Liver (tissue), 8 donors: ENCODE measurements at regions not wholly inside any gene's neighbourhood (a gene's known extent, or its start where the extent isn't known, plus 50 kb on each side); places are given as distances from the start of the nearest gene placed in this dataset.

ENCODE experiments used
- DNase-seq: peaks from one replicate; pipeline ENCODE4 v3.0.0-alpha.2; 2017; ENCODE audit warnings: low spot score
- H3K27ac ChIP-seq, 2 donors: one replicate each; pipeline ENCODE4 v1.7.0; 2013; ENCODE audit warnings: inconsistent platforms in 2 of 2, low read length in 2 of 2, control low read depth in 1 of 2, low read depth in 1 of 2, mild to moderate bottlenecking in 1 of 2
- H3K27me3 ChIP-seq, 4 donors: one replicate each; pipeline versions ENCODE4 v1.6.1 to v1.7.0; 2013; ENCODE audit warnings: low read length in 3 of 4, inconsistent platforms in 1 of 4, mild to moderate bottlenecking in 1 of 4, moderate library complexity in 1 of 4; ENCODE audit not compliant: control insufficient read depth in 4 of 4, insufficient read depth in 4 of 4
- H3K36me3 ChIP-seq, 4 donors: one replicate each; pipeline versions ENCODE4 v1.6.1 to v1.7.0; 2013; ENCODE audit warnings: low read length in 3 of 4, mild to moderate bottlenecking in 3 of 4, low read depth in 1 of 4, moderate library complexity in 1 of 4; ENCODE audit not compliant: control insufficient read depth in 4 of 4, insufficient read depth in 3 of 4
- H3K4me1 ChIP-seq, 4 donors: one replicate each; pipeline versions ENCODE4 v1.6.1 to v1.7.0; 2013; ENCODE audit warnings: low read length in 3 of 4, mild to moderate bottlenecking in 3 of 4, moderate library complexity in 1 of 4; ENCODE audit not compliant: control insufficient read depth in 4 of 4, insufficient read depth in 4 of 4
- H3K4me3 ChIP-seq, 3 donors: one replicate each; pipeline versions ENCODE4 v1.6.1 to v1.7.0; 2013; ENCODE audit warnings: low read length in 3 of 3, control low read depth in 1 of 3, low read depth in 1 of 3, mild to moderate bottlenecking in 1 of 3
- H3K9ac ChIP-seq, 2 donors: one replicate each; pipeline ENCODE4 v1.7.0; 2013; ENCODE audit warnings: low read length in 2 of 2, mild to moderate bottlenecking in 2 of 2, moderate library complexity in 2 of 2, control low read depth in 1 of 2, low read depth in 1 of 2
- H3K9me3 ChIP-seq, 4 donors: one replicate each; pipeline versions ENCODE4 v1.6.1 to v1.7.0; 2013; ENCODE audit warnings: low read length in 3 of 4; ENCODE audit not compliant: control insufficient read depth in 4 of 4
- CTCF ChIP-seq: fragments of 150-350 bp; IDR thresholded peaks from 2 replicates; pipeline ENCODE4 v1.5.1; 2017; ENCODE audit warnings: improper control_type of control experiment, low read depth, low read length; ENCODE audit not compliant: missing input control
- FOXA2 ChIP-seq: IDR thresholded peaks from 2 replicates; pipeline ENCODE4 v1.6.1; 2016; ENCODE audit warnings: antibody characterized with exemption
- GABPA ChIP-seq, 2 donors: IDR thresholded peaks in 1 of 2; conservative IDR thresholded peaks in 1 of 2; 2 replicates each; pipeline ENCODE4 v1.6.1; 2016; ENCODE audit warnings: antibody characterized with exemption in 2 of 2, mild to moderate bottlenecking in 1 of 2, moderate library complexity in 1 of 2
- NR2F2 ChIP-seq: IDR thresholded peaks from 2 replicates; pipeline ENCODE4 v1.6.1; 2016; ENCODE audit warnings: antibody characterized with exemption
- RAD21 ChIP-seq, 2 donors: IDR thresholded peaks; 2 replicates each; pipeline ENCODE4 v1.6.1; 2016; ENCODE audit warnings: antibody characterized with exemption in 2 of 2, mild to moderate bottlenecking in 2 of 2
- REST ChIP-seq: IDR thresholded peaks from 2 replicates; pipeline ENCODE4 v1.6.1; 2016; ENCODE audit warnings: antibody characterized with exemption, mild to moderate bottlenecking
- SP1 ChIP-seq: IDR thresholded peaks from 2 replicates; pipeline ENCODE4 v1.6.1; 2018; ENCODE audit warnings: antibody characterized with exemption, mild to moderate bottlenecking
- TAF1 ChIP-seq: conservative IDR thresholded peaks from 2 replicates; pipeline ENCODE4 v1.6.1; 2016; ENCODE audit warnings: antibody characterized with exemption, mild to moderate bottlenecking
- WGBS: extraction: QIAGEN DNeasy Blood & Tissue Kit; methylation state at CpG from one replicate; pipeline ENCODE4 v1.1.7; 2013; 5-methylcytosine and 5-hydroxymethylcytosine counted together
- donor health status: healthy.
- donor health status: healthy.
- donor health status: healthy.
- donor health status: healthy.
- donor health status: healthy.

- TF ChIP-seq TAF1: no peak
- no peak for TF ChIP-seq CTCF
- TF ChIP-seq FOXA2: no peak
- no peak for TF ChIP-seq GABPA (IDR thresholded peaks at IDR 0.05 in 1 of 2, conservative IDR thresholded peaks at IDR 0.05 in 1 of 2)
- Histone ChIP-seq H3K27me3 (peaks cover 0 to 34% (median 2%) of the 10 kb centered on the region in 4 donors), H3K4me1 (no peaks in the 10 kb centered on the region), H3K9ac (no peak overlapping the region), H3K4me3 (no peak overlapping the region), H3K27ac (no peak overlapping the region), H3K9me3 (no peaks in the 10 kb centered on the region), H3K36me3 (no peaks in the 10 kb centered on the region)
- DNase-seq: no peak
- 66% methylated on average over 13 of the region's 13 CpGs for WGBS
These were observed 215.3 kb downstream of the RBFOX3 start for GRCh38 chr17:79395545-79395944.

DNA sequence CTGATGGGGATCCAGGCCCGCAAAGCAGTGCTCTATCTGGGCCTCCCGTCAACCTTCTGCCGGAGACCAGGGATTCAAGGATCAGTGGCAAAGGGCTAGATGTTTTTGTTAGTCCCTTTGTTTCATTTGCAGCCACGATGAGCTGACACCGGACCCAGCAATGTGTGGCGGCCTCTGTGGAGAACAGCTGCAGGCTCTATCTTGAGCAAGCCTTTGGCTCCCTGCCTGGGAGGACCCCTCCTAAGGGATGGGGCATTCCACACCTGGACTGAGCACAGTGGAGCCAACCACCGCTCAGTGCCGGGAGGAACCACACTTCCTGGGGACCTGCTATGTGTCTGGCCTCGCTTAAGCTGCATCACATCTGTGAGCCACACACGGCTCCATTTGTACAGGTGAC, 215.8 kb downstream of the RBFOX3 start:
- Histone ChIP-seq H3K36me3 (no peaks in the 10 kb centered on the region), H3K4me1 (no peaks in the 10 kb centered on the region), H3K27ac (no peak overlapping the region), H3K9me3 (no peaks in the 10 kb centered on the region), H3K4me3 (no peak overlapping the region), H3K9ac (no peak overlapping the region), H3K27me3 (peaks cover 0 to 32% (median 2%) of the 10 kb centered on the region in 4 donors)
- WGBS: 61% methylated on average over 10 of the region's 10 CpGs
- DNase-seq: no peak
- no peak for TF ChIP-seq FOXA2

DNA sequence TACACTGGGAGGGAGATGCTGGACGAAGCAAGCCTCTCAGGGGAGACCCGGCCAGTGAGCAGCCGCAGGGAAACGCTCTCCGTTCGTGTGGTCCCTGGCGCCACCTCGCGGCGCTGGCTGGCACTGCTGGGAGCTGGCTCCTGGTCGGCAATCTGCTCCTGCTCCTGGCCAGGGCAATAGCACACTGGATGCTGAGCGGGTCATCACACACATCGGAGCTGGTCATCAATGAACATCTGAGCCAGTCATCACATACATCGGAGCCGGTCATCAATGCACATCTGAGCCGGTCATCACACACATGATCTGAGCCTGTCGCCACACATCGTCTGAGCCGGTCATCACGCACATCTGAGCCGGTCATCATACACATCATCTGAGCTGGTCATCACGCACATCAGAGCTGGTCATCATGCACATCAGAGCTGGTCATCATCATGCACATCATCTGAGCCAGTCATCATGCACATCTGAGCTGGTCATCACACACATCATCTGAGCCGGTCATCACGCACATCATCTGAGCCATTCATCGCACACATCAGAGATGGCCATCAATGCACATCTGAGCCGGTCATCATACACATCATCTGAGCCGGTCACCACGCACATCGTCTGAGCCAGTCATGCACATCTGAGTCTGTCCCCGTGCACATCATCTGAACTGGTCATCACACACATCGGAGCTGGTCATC, 217.3 kb downstream of the RBFOX3 start:
- Histone ChIP-seq H3K4me3 (no peak overlapping the region), H3K27ac (no peak overlapping the region), H3K4me1 (no peaks in the 10 kb centered on the region), H3K9ac (no peak overlapping the region), H3K27me3 (peaks cover 0 to 32% (median 2%) of the 10 kb centered on the region in 4 donors), H3K36me3 (no peaks in the 10 kb centered on the region), H3K9me3 (no peaks in the 10 kb centered on the region)
- TF ChIP-seq REST: no peak
- no peak for TF ChIP-seq GABPA (IDR thresholded peaks at IDR 0.05 in 1 of 2, conservative IDR thresholded peaks at IDR 0.05 in 1 of 2)
- no peak for TF ChIP-seq NR2F2
- peak; percentile 91 for TF ChIP-seq CTCF
- TF ChIP-seq RAD21 (IDR thresholded peaks at IDR 0.05): peak; percentile 85 to 92
- TF ChIP-seq TAF1: no peak
- TF ChIP-seq SP1: no peak
- WGBS: 43% methylated on average over 31 of the region's 31 CpGs
- peak; percentile 82 for DNase-seq
